Osteoblast (primary cell): ENCODE measurements at regions not wholly inside any gene's neighbourhood (a gene's known extent, or its start where the extent isn't known, plus 50 kb on each side); places are given as distances from the start of the nearest gene placed in this dataset.
A peak's percentile ranks its signal among the peaks of the same experiment; 100 is the strongest.
"Not testable (repeated sequence)": the region's sequence is repeated elsewhere in the genome, so short reads cannot be mapped to it uniquely, and the experiment has no call there.

Source experiments
- DNase-seq: peaks from one replicate; pipeline ENCODE4 v3.0.0; 2011; ENCODE audit warnings: low spot score, mixed read lengths; ENCODE audit not compliant: insufficient read length; ENCODE audit errors: missing footprints
- H2AFZ ChIP-seq: 2 replicates; pipeline ENCODE4 v1.6.0; 2011; ENCODE audit warnings: mild to moderate bottlenecking, low read length
- H3K27ac ChIP-seq: 2 replicates; pipeline ENCODE4 v1.5.1; 2011; ENCODE audit warnings: mild to moderate bottlenecking, low read depth, low read length, moderate library complexity
- H3K27me3 ChIP-seq: 2 replicates; pipeline ENCODE4 v1.6.0; 2012; ENCODE audit warnings: mild to moderate bottlenecking, control low read depth, inconsistent platforms, low read length, moderate library complexity; ENCODE audit not compliant: insufficient read depth
- H3K36me3 ChIP-seq: 2 replicates; pipeline ENCODE4 v1.5.1; 2011; ENCODE audit warnings: mild to moderate bottlenecking, low read length, control low read depth, moderate library complexity; ENCODE audit not compliant: insufficient read depth
- H3K4me1 ChIP-seq: 2 replicates; pipeline ENCODE4 v1.5.1; 2011; ENCODE audit warnings: mild to moderate bottlenecking, low read length, control low read depth, moderate library complexity; ENCODE audit not compliant: insufficient read depth
- H3K4me2 ChIP-seq: 2 replicates; pipeline ENCODE4 v1.6.0; 2011; ENCODE audit warnings: mild to moderate bottlenecking, low read length; ENCODE audit not compliant: insufficient read depth
- H3K4me3 ChIP-seq: fragments of 200-600 bp; sonication (generic); 3 replicates; pipeline ENCODE4 v1.5.1; 2012; ENCODE audit warnings: mild to moderate bottlenecking, low read length, inconsistent platforms; ENCODE audit not compliant: insufficient read depth
- H3K79me2 ChIP-seq: 2 replicates; pipeline ENCODE4 v1.6.0; 2012; ENCODE audit warnings: mild to moderate bottlenecking, low read length, control low read depth, inconsistent platforms; ENCODE audit not compliant: insufficient read depth
- H3K9me3 ChIP-seq: 2 replicates; pipeline ENCODE4 v1.5.1; 2011; ENCODE audit warnings: low read depth, low read length, control low read depth
- H4K20me1 ChIP-seq: 2 replicates; pipeline ENCODE4 v1.6.0; 2012; ENCODE audit warnings: mild to moderate bottlenecking, low read length, control low read depth; ENCODE audit not compliant: insufficient read depth
- TF ChIP-seq, protein P1 (sequence below): IDR thresholded peaks from 2 replicates; pipeline ENCODE4 v1.5.1; 2011; ENCODE audit warnings: mild to moderate bottlenecking, low read depth, low read length, moderate library complexity; ENCODE audit errors: extremely low read depth

DNA sequence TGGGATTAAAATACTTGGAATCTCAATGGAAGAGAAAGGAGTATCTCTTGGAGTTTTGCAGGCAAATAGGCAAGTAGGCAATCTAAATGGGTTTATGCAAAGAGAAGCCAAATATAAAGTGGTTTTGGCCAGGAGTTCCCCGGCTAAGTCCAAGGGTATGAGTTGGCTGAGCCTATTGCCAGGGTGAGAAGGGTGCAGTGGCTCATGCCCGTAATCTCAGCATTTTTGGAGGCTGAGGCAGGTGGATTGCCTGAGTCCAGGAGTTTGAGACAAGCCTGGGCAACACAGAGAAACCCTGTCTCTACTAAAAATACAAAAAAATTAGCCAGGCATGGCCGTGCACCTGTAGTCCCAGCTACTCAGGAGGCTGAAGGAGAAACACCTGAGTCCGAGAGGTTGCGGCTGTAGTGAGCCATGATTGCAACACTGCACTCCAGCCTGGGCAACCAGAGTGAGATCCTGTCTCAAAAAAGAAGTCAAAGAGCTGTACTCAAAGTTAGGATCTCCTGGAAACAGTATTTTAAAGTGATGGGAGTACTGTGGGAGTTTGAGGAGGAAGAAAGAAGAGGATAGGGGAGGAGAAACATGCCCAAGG, 130.4 kb upstream of the RAB18 start:
- H3K36me3 ChIP-seq: no peaks in the 10 kb centered on the region
- TF ChIP-seq, protein P1, sequence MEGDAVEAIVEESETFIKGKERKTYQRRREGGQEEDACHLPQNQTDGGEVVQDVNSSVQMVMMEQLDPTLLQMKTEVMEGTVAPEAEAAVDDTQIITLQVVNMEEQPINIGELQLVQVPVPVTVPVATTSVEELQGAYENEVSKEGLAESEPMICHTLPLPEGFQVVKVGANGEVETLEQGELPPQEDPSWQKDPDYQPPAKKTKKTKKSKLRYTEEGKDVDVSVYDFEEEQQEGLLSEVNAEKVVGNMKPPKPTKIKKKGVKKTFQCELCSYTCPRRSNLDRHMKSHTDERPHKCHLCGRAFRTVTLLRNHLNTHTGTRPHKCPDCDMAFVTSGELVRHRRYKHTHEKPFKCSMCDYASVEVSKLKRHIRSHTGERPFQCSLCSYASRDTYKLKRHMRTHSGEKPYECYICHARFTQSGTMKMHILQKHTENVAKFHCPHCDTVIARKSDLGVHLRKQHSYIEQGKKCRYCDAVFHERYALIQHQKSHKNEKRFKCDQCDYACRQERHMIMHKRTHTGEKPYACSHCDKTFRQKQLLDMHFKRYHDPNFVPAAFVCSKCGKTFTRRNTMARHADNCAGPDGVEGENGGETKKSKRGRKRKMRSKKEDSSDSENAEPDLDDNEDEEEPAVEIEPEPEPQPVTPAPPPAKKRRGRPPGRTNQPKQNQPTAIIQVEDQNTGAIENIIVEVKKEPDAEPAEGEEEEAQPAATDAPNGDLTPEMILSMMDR: no peak
- H3K4me2 ChIP-seq: no peak overlapping the region
- no peak overlapping the region for H3K4me3 ChIP-seq
- H4K20me1 ChIP-seq: no peaks in the 10 kb centered on the region
- no peaks in the 10 kb centered on the region for H3K79me2 ChIP-seq
- DNase-seq: no peak
- no peaks in the 10 kb centered on the region for H3K9me3 ChIP-seq
- H3K27ac ChIP-seq: no peak overlapping the region
- H3K27me3 ChIP-seq: peaks cover 6% of the 10 kb centered on the region
- H2AFZ ChIP-seq: no peak overlapping the region
- no peaks in the 10 kb centered on the region for H3K4me1 ChIP-seq

DNA sequence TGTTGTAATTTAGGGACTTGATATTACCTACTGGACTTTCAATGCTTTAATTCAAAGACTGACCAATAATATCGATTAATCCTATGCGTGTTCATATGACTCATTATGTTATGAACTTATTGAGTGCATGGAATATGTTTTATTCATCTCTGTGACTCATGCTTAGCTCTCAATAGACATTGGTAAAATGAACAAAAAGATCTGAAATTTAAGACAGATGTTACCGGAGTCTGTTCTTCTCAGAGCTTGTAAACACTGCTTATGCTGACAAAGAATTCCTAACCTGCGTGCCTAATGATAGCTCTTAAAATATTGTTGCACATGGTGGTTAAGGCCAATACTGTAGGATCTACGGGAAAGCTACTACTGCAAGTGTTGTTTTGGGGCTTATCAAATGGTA, 131.5 kb upstream of the ACBD5 start:
- Histone ChIP-seq H3K79me2 (no peaks in the 10 kb centered on the region), H2AFZ (no peak overlapping the region), H3K4me2 (no peak overlapping the region), H3K4me3 (no peak overlapping the region), H3K4me1 (no peaks in the 10 kb centered on the region), H3K9me3 (no peaks in the 10 kb centered on the region), H3K27me3 (peaks cover 6% of the 10 kb centered on the region), H3K27ac (no peak overlapping the region), H4K20me1 (no peaks in the 10 kb centered on the region), H3K36me3 (no peaks in the 10 kb centered on the region)
- TF ChIP-seq, protein P1: no peak
- DNase-seq: no peak

DNA sequence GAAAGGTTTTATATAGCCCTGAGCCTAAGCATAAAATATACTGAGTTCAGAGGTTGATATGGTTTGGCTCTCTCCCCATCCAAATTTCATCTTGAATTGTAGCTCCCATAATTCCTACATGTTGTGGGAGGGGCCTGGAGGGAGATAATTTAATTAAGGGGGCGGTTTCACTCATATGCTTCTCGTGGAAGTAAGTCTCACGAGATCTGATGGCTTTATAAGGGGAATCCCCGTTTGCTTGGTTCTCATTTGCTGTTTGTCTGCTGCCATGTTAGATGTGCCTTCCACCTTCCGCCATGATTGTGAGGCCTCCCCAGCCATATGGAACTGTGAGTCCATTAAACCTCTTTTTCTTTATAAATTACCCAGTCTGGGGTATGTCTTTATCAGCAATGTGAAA, 130.8 kb upstream of the ACBD5 start:
- H3K27me3 ChIP-seq, H3K79me2 ChIP-seq, H3K4me1 ChIP-seq, H3K4me3 ChIP-seq, H2AFZ ChIP-seq, DNase-seq, H4K20me1 ChIP-seq, H3K9me3 ChIP-seq, H3K36me3 ChIP-seq, H3K27ac ChIP-seq, H3K4me2 ChIP-seq: not testable (repeated sequence)

DNA sequence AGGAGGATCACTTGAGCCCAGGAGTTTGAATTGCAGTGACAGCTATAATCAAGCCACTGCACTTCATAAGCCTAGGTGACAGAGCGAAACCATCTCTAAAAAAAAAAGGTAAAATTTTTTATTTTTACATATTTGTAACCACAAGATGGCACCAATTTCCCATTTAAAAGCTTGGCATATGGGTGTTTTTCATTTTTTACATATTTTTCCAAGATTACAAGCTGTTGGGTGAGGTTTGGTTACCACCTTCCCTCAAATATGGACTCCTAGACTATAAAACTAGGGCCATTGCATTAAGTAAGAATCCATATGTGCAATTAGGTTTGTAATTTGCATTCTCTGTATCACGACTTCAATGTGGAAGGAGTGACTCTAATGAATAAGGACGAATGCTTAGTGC, 129.3 kb upstream of the ACBD5 start:
- DNase-seq: no peak
- Histone ChIP-seq H3K27ac (no peak overlapping the region), H3K4me1 (no peaks in the 10 kb centered on the region), H4K20me1 (no peaks in the 10 kb centered on the region), H3K36me3 (no peaks in the 10 kb centered on the region), H3K27me3 (no peaks in the 10 kb centered on the region), H3K4me3 (no peak overlapping the region), H3K79me2 (no peaks in the 10 kb centered on the region), H3K4me2 (no peak overlapping the region), H3K9me3 (no peaks in the 10 kb centered on the region), H2AFZ (no peak overlapping the region)
- TF ChIP-seq, protein P1: peak; percentile 26
